Activated CD4-positive, alpha-beta T cell treated with anti-CD3 and anti-CD28 coated beads, Interleukin-2, amount 50 U/mL, for 48 hours (primary cell): ENCODE measurements at regions not wholly inside any gene's neighbourhood (a gene's known extent, or its start where the extent isn't known, plus 50 kb on each side); places are given as distances from the start of the nearest gene placed in this dataset.
"Not testable (repeated sequence)": the region's sequence is repeated elsewhere in the genome, so short reads cannot be mapped to it uniquely, and the experiment has no call there.

Source experiments
- DNase-seq, 2 experiments: peaks; one replicate each; pipeline ENCODE4 v3.0.0-alpha.2; 2020

- DNase-seq = peak; percentile 80 to 83
These were observed 208.4 kb downstream of the TPST1 start for GRCh38 chr7:66413379-66414114.

- no peak for DNase-seq
These were observed 210.6 kb downstream of the TPST1 start for GRCh38 chr7:66415659-66416265.

GRCh38 chr7:66418537-66418936 is 210.1 kb upstream of the KCTD7 start:
- DNase-seq = no peak

- no peak for DNase-seq
These were observed 209.5 kb upstream of the KCTD7 start for GRCh38 chr7:66419210-66419609.

GRCh38 chr7:66421830-66422475 is 206.7 kb upstream of the KCTD7 start:
- no peak for DNase-seq

- no peak for DNase-seq
These were observed 205.0 kb upstream of the KCTD7 start for GRCh38 chr7:66423729-66424128.

GRCh38 chr7:66426332-66426731 is 202.3 kb upstream of the KCTD7 start:
- no peak for DNase-seq

- no peak for DNase-seq
These were observed 201.7 kb upstream of the KCTD7 start for GRCh38 chr7:66426996-66427395.

- no peak for DNase-seq
These were observed 200.7 kb upstream of the KCTD7 start for GRCh38 chr7:66427956-66428355.

GRCh38 chr7:66429498-66430163 is 199.1 kb upstream of the KCTD7 start:
- DNase-seq = no peak

- no peak for DNase-seq
These were observed 198.5 kb upstream of the KCTD7 start for GRCh38 chr7:66430164-66430545.

GRCh38 chr7:66438703-66439405 is 189.8 kb upstream of the KCTD7 start:
- DNase-seq = not testable (repeated sequence)

GRCh38 chr7:66442385-66442784 is 186.3 kb upstream of the KCTD7 start:
- no peak for DNase-seq

GRCh38 chr7:66443946-66444345 is 184.7 kb upstream of the KCTD7 start:
- no peak for DNase-seq

- not testable (repeated sequence) for DNase-seq
These were observed 181.7 kb upstream of the KCTD7 start for GRCh38 chr7:66447007-66447406.

GRCh38 chr7:66450814-66451213 is 177.9 kb upstream of the KCTD7 start:
- not testable (repeated sequence) for DNase-seq

- DNase-seq = not testable (repeated sequence)
These were observed 177.0 kb upstream of the KCTD7 start for GRCh38 chr7:66451713-66452112.

- no peak for DNase-seq
These were observed 176.5 kb upstream of the KCTD7 start for GRCh38 chr7:66452165-66452564.

- no peak for DNase-seq
These were observed 175.3 kb upstream of the KCTD7 start for GRCh38 chr7:66453340-66453739.

- no peak for DNase-seq
These were observed 174.0 kb upstream of the KCTD7 start for GRCh38 chr7:66454600-66455225.

GRCh38 chr7:66455432-66455831 is 173.2 kb upstream of the KCTD7 start:
- DNase-seq = not testable (repeated sequence)

- DNase-seq = not testable (repeated sequence)
These were observed 172.2 kb upstream of the KCTD7 start for GRCh38 chr7:66456431-66456830.
